Left cardiac atrium (tissue), 4 donors: ENCODE measurements at regions not wholly inside any gene's neighbourhood (a gene's known extent, or its start where the extent isn't known, plus 50 kb on each side); places are given as distances from the start of the nearest gene placed in this dataset.
A peak's percentile ranks its signal among the peaks of the same experiment; 100 is the strongest.
"Not testable (repeated sequence)": the region's sequence is repeated elsewhere in the genome, so short reads cannot be mapped to it uniquely, and the experiment has no call there.

ENCODE experiments used
- ATAC-seq, 2 donors: fragments of 200-7000 bp; cut with Tn5 transposase; one replicate each; pipeline ENCODE4 v1.9.1; 2020; ENCODE audit warnings: mild to moderate bottlenecking in 2 of 2, moderate library complexity in 2 of 2
- DNase-seq: peaks from one replicate; pipeline ENCODE4 v3.0.0-alpha.2; 2020
- intact Hi-C, 2 donors: fragments of 100-400 bp; cut with DNase I; formaldehyde crosslinking; loops; one replicate each; pipeline versions ENCODE4 v1.14.1 to v1.15.1; 2022 to 2023
- donor health status: DM: no; HTN: yes; CAD: no.
- donor health status: DM: no; HTN: yes; CAD: no; lungs with severe emphysema.
- donor health status: DM: yes; HTN: yes; CAD: no.
- donor health status: Dilated cardiomyopathy.

- DNase-seq (no peak), ATAC-seq (no peak)
- intact Hi-C loops = no loop called here
Measured at GRCh38 chr2:7437716-7438632, 520.8 kb downstream of the RNF144A start.

DNA sequence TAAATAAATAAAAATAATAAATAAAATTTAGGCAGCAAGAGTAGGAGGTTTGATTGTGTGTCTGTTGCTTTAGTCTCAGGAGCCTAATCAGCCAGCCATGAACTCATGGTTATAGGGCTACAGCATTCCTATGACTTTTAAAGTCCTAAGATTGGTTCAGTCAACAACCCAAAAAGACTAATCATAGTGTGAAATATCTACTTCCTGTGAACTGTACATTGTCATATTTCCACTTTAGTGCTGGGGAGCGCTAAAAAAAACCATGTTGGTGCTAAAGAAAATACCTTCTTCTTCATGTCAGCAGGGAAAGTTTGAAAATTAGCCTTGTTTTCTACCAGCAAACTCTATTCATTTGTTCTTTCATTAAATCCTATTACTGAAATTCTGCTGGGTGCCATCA, 521.6 kb downstream of the RNF144A start:
- intact Hi-C loops = no loop called here
- DNase-seq (no peak), ATAC-seq (no peak)

GRCh38 chr2:7440977-7441376, 523.8 kb downstream of the RNF144A start:
- intact Hi-C loops = no loop called here
- DNase-seq = no peak
- no peak for ATAC-seq

DNA sequence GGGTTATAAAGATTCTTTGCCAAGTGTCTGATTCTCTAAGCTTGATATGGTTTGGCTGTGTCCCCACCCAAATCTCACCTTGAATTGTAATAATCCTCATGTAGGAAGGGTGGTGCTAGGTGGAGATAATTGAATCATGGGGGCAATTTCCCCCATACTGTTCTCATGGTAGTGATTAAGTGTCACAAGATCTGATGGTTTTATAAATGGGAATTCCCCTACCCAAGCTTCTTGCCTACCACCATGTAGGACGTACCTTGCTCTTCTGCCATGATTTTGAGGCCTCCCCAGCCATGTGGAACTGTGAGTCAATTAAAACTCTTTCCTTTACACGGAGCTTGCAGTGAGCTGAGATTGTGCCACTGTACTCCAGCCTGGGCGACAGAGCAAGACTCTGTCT, 524.6 kb downstream of the RNF144A start:
- DNase-seq, intact Hi-C loops, ATAC-seq: not testable (repeated sequence)

GRCh38 chr2:7444626-7445025, 527.4 kb downstream of the RNF144A start:
- intact Hi-C loops = no loop called here
- ATAC-seq (no peak), DNase-seq (no peak)

DNA sequence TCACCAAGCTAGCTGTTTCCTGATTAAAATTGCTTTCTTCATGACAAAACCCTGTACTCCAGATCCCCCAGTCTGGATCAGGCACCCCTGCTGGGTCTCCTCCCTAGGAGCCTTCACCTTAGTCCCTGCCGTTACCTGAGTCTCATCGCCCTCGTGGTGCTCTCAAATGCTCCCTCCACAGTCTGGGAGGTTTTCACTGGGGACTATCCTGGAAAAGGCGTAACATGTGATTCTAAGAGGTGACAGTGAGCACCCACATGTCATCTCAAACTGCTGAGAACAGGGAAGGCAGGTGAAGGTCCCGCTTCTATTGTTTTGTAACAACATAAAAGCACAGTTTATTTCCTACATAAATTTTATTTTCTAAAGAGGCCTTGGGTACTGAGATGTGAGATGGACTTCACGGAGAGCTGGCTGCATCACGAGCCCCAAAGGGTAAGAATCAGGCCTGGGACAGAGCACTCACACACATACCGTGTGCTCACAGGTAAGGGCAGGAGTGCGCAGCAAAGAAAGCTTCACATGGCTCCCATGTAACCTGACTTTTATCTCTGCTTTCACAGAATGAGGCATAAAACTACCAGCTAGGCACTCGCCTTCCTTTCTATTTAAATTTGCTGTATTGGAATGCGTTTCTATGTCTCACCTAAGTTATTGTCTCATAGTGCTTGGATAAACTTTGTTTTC, 531.5 kb downstream of the RNF144A start:
- intact Hi-C loops = no loop called here
- DNase-seq (no peak), ATAC-seq (no peak)

DNA sequence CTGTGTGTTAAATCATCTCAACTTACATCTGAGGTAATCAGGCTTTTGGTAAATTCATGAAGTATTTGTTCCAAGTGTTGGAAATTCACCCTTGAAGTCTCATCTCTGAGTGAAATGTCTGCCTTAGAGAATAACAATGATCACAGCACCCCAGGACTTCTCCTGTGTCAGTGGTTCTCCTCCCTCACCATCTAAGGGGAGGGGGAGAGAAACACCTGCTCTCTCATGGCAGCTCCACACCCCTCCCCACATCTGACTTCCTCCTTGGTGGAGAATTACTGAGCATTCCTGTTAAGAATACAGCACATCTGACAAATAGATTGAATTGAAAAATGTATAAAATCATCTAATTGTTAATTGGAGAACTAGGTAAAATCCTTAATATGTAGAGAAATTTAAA, 532.1 kb downstream of the RNF144A start:
- ATAC-seq (no peak), DNase-seq (no peak)

GRCh38 chr2:7450188-7450832, 533.1 kb downstream of the RNF144A start:
- DNase-seq (no peak), ATAC-seq (no peak)
- intact Hi-C loops = no loop called here

More for the DNA sequence above, 532.1 kb downstream of the RNF144A start:
- intact Hi-C loops = no loop called here

- ATAC-seq = no peak
- DNase-seq = no peak
- intact Hi-C loops = no loop called here
Measured at GRCh38 chr2:7450833-7451190, 533.6 kb downstream of the RNF144A start.

DNA sequence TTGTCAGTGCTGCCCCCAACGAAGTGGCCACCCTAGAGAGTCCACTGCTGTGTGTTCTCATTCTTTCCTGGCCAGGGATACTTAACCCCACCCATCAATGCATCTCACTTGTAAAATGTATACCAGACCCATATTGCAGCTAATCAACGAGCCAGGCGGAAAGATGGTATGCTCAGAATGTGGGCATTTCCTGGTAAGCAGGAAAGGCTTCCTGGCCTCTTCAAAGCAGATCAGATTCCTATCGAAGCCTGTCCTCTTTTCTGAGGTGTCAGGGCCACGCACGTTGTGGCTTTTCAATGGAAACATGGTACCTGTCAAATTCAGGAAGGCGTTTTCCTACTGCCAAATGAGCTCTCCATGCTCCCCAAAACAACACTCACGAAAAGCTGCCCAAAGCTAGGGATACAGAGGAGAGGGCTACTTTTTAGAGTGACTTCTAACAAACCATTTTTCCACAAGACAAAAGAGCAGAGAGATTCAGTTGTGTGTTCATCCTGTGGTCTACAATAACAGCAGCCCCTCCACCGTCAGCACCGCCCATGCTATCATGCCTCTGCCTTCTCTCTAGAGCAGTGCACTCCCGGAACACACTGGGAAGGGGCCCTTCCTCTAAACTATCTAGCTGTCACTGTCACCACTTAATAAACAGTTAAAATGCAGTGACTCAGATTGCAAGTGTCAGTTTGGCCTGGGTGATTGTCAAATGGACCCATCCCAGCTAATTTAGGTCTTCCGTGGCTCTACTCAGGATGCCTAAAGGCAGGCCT, 535.1 kb downstream of the RNF144A start:
- ATAC-seq = no peak
- intact Hi-C loops = no loop called here
- no peak for DNase-seq

DNA sequence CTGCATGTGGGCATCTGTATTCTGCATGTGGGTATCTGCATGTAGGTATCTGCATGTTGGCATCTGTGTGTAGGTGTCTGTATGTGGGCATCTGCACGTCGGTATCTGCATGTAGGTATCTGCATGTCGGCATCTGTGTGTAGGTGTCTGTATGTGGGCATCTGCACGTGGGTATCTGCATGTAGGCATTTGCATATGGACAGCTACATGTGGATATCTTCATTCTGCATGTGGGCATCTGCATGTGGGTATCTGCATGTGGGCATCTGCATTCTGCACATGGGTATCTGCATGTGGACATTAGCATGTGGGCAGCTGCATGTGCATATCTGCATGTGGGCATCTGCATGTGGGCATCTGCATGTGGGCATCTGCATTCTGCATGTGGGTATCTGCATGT, 537.4 kb downstream of the RNF144A start:
- ATAC-seq = no peak
- intact Hi-C loops = no loop called here
- DNase-seq = no peak

GRCh38 chr2:7456762-7457161, 539.5 kb downstream of the RNF144A start:
- DNase-seq (no peak), ATAC-seq (peak in 1 of 2 donors; percentile 19)
- intact Hi-C loops = no loop called here

DNA sequence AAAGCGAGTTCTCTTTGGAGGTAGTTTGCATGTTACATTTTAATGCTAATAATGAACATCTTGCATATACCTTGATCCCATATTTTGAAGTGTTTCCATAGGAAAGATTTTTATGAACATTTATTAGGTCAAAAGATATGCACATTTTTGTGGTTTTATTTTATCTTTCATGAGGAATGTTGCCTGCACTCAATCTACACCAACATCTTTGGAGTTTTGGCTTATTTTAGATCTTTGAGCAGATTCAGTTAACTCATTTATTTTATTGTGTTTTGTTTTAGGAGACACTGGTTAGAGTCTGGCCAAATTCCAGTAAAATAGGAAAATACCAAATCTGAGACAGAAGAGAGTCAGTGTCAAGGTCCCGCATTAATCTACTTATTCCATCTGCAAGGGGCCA, 540.9 kb downstream of the RNF144A start:
- intact Hi-C loops = no loop called here
- DNase-seq = no peak
- no peak for ATAC-seq

- intact Hi-C loops = no loop called here
- DNase-seq = no peak
- no peak for ATAC-seq
Measured at GRCh38 chr2:7467782-7468447, 550.7 kb downstream of the RNF144A start.

GRCh38 chr2:7468448-7468828, 551.2 kb downstream of the RNF144A start:
- intact Hi-C loops = no loop called here
- DNase-seq (no peak), ATAC-seq (no peak)

DNA sequence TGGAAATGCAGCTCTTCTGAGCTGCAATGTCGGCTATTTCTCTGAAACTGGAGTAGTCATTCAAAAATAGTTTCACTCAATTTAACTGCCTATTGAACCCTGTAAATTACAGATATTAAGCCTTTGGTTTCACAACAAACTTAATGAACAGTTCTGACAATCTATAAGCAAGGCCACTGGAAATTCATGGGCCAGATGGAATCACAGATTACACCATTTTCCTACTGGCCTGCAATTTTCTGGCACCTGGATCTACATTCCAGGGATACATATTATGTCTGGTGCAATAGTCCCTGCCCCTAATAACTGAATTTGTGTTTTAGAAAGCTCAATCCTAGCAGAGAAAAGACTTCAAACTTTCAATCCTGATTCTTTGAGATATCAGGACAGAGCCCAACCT, 551.7 kb downstream of the RNF144A start:
- no peak for DNase-seq
- intact Hi-C loops = no loop called here

DNA sequence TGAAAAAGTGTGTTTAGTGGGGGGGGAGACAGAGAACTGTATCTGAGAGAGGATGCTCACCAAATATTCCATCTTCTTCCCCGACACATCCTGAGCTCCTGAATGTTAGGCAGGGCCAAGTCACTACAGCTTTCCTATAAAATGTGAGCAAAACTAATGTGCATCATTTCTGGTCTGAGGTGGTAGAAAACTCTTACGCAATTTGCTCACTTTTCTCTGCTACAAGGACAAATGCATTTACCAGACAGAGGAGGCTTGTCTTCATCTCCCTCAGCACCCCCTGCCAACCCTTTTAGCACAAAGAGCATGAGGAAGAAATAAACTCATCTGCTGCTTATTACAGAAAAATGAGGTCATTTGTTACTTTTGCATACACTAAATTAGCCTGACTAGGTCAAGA, 554.0 kb downstream of the RNF144A start:
- DNase-seq (no peak), ATAC-seq (no peak)
- intact Hi-C loops = no loop called here

More for the DNA sequence above, 551.7 kb downstream of the RNF144A start:
- no peak for ATAC-seq

GRCh38 chr2:7472465-7472864, 555.3 kb downstream of the RNF144A start:
- ATAC-seq = no peak
- no peak for DNase-seq
- intact Hi-C loops = no loop called here

DNA sequence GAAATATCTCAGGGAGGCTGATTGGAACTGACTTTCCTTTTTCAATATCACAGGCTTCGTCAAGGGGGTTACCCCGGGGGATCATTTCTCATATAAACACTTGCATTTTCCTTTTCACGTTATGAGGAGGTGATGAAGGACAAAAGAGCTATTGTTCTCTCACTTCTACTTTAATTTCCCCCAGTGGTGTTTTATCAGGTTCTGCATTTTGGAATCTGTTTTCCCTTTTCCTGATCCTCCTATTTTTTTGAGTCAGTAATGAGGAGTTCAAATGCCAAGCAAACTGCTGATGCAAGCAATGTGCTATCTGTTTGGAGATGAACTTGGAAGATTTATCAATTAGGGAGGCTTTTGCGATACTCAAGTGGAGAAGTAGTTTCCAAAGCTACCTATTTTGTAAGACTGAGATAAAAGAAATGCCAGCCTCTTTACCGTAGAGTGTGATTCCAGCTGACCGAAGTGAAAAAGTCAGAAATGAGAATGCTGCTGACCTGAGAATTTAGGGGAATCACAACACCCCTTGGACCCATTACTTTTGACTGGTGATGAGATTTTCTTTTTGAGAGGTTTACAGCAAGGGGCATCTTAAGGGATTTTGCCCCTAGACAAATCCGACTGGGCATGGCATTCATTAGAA, 556.0 kb downstream of the RNF144A start:
- intact Hi-C loops = no loop called here
- ATAC-seq = no peak
- DNase-seq = no peak
